Prostate gland (tissue), 2 donors: ENCODE measurements at regions not wholly inside any gene's neighbourhood (a gene's known extent, or its start where the extent isn't known, plus 50 kb on each side); places are given as distances from the start of the nearest gene placed in this dataset.

Experiments used
- DNase-seq: peaks from one replicate; pipeline ENCODE4 v3.0.0-alpha.2; 2019; ENCODE audit warnings: low spot score
- H3K27ac ChIP-seq, 2 donors: fragments of 200-600 bp; sonication (generic); 2 replicates each; pipeline ENCODE4 v1.5.1; 2017 to 2019
- H3K27me3 ChIP-seq: fragments of 200-600 bp; sonication (generic); replicated peaks from 2 replicates; pipeline ENCODE4 v1.5.1; 2019; ENCODE audit not compliant: insufficient read depth
- H3K36me3 ChIP-seq, 2 donors: fragments of 200-600 bp; sonication (generic); 1 replicate in 1 of 2; 2 replicates in 1 of 2; pipeline versions ENCODE4 v1.5.1 to v1.8.1; 2017 to 2019
- H3K4me1 ChIP-seq: fragments of 200-600 bp; sonication (generic); replicated peaks from 2 replicates; pipeline ENCODE4 v1.5.1; 2019
- H3K4me3 ChIP-seq, 2 donors: fragments of 200-600 bp; sonication (generic); 2 replicates each; pipeline ENCODE4 v1.5.1; 2017 to 2019
- H3K9me3 ChIP-seq: fragments of 200-600 bp; sonication (generic); 2 replicates; pipeline ENCODE4 v1.5.1; 2017
- POLR2A ChIP-seq: fragments of 450-650 bp; IDR thresholded peaks from one replicate; pipeline ENCODE4 v1.6.1; 2016; ENCODE audit warnings: antibody characterized with exemption, mild to moderate bottlenecking
- POLR2AphosphoS5 ChIP-seq: sonication (generic); formaldehyde crosslinking; IDR thresholded peaks from one replicate; pipeline ENCODE4 v1.6.1; 2017; ENCODE audit warnings: antibody characterized with exemption
- whole genome bisulfite sequencing: methylation state at CpG from one replicate; pipeline ENCODE4 v1.1.5; 2018; 5-methylcytosine and 5-hydroxymethylcytosine counted together
- intact Hi-C: fragments of 100-400 bp; cut with DNase I; formaldehyde crosslinking; loops from one replicate; pipeline ENCODE4 v1.14.2; 2022
- TF ChIP-seq, protein P1 (sequence below), 4 experiments: fragments of 200-600 bp in 2 of 4; fragments of 450-650 bp in 2 of 4; sonication (generic) in 2 of 4; IDR thresholded peaks; 1 replicate in 3 of 4; 2 replicates in 1 of 4; pipeline ENCODE4 v1.5.1; 2016 to 2019; ENCODE audit warnings: antibody characterized with exemption in 4 of 4, mild to moderate bottlenecking in 2 of 4, moderate library complexity in 2 of 4

DNA sequence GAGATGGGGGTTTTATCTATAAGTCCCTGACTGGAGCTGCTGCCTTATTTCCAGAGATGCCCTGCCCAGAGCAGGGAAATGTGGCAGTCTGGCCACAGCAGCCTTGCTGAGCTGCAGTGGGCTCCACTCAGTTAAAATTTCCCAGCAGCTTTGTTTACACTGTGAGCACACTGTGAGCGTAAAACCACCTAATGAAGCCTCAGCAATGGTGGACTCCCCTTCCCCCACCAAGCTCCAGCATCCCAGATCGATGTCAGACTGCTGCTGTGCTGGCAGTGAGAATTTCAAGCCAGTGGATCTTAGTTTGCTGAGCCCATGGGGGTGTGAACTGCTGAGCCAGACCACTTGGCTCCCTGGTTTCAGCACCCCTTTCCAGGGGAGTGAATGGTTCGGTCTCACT lies 208.7 kb upstream of the RAI14 start:
- Histone ChIP-seq H3K27ac (no peak overlapping the region), H3K4me3 (no peak overlapping the region), H3K27me3 (no peaks in the 10 kb centered on the region), H3K4me1 (peaks cover 4% of the 10 kb centered on the region), H3K9me3 (no peaks in the 10 kb centered on the region), H3K36me3 (no peaks in the 10 kb centered on the region)
- no peak for DNase-seq
- intact Hi-C loops, result no loop called here
- WGBS, result 8% methylated on average over 3 of the region's 3 CpGs
- TF ChIP-seq POLR2A, result no peak
- TF ChIP-seq, protein P1, sequence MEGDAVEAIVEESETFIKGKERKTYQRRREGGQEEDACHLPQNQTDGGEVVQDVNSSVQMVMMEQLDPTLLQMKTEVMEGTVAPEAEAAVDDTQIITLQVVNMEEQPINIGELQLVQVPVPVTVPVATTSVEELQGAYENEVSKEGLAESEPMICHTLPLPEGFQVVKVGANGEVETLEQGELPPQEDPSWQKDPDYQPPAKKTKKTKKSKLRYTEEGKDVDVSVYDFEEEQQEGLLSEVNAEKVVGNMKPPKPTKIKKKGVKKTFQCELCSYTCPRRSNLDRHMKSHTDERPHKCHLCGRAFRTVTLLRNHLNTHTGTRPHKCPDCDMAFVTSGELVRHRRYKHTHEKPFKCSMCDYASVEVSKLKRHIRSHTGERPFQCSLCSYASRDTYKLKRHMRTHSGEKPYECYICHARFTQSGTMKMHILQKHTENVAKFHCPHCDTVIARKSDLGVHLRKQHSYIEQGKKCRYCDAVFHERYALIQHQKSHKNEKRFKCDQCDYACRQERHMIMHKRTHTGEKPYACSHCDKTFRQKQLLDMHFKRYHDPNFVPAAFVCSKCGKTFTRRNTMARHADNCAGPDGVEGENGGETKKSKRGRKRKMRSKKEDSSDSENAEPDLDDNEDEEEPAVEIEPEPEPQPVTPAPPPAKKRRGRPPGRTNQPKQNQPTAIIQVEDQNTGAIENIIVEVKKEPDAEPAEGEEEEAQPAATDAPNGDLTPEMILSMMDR (IDR thresholded peaks at IDR 0.05), result no peak
- TF ChIP-seq POLR2AphosphoS5, result no peak

DNA sequence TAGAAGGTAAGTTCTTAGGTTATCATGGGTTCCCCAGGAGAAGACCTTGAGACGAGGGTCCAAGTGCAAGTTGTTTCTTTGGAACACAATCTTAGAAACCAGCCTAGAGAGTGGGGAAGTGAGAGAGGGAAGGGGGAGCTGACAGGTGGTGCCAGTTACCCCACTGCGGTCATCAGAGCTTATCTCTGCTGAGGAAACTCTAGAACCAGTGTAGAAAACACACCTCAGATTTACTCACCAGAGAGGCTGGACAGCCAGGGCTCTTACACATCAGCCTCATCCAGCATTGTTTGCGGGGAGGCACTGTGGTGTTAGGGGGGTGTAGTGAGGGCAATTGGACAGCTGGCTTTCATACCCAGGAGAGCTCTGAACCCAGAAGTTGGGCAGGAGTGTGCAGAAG lies 206.5 kb upstream of the RAI14 start:
- WGBS, result 85% methylated on average over 3 of the region's 3 CpGs
- intact Hi-C loops, result no loop called here
- Histone ChIP-seq H3K9me3 (no peaks in the 10 kb centered on the region), H3K4me3 (no peak overlapping the region), H3K27ac (no peak overlapping the region), H3K27me3 (no peaks in the 10 kb centered on the region), H3K4me1 (peaks cover 4% of the 10 kb centered on the region), H3K36me3 (no peaks in the 10 kb centered on the region)
- DNase-seq, result no peak
- TF ChIP-seq, protein P1 (IDR thresholded peaks at IDR 0.05), result no peak
- no peak for TF ChIP-seq POLR2AphosphoS5
- no peak for TF ChIP-seq POLR2A

DNA sequence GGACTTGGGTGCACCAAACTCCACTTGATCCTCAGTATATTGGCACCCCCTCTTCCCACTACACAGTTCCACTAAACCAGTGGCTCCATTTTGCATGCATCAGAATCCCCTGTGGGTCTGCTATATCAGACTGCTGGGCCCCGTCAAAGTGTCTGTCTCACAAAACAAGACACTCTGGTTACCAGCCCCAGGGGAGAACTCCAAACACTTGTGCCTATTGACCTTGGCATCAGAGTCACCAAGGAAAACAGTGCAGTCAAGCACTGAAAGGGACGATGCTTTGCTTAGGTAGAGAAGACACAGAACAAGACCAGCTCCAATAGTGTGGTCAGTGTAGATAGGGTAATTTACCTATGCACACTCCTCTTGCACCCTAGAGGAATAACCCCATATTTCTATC lies 205.8 kb upstream of the RAI14 start:
- H3K27ac ChIP-seq, result no peak overlapping the region
- no peaks in the 10 kb centered on the region for H3K9me3 ChIP-seq
- peaks cover 4% of the 10 kb centered on the region for H3K4me1 ChIP-seq
- no peak for TF ChIP-seq POLR2A
- TF ChIP-seq, protein P1 (IDR thresholded peaks at IDR 0.05), result no peak
- no peak for TF ChIP-seq POLR2AphosphoS5
- no peak overlapping the region for H3K4me3 ChIP-seq
- no peaks in the 10 kb centered on the region for H3K27me3 ChIP-seq
- intact Hi-C loops, result no loop called here
- WGBS, result 73% methylated on average over 2 of the region's 2 CpGs
- DNase-seq, result no peak
- H3K36me3 ChIP-seq, result no peaks in the 10 kb centered on the region

DNA sequence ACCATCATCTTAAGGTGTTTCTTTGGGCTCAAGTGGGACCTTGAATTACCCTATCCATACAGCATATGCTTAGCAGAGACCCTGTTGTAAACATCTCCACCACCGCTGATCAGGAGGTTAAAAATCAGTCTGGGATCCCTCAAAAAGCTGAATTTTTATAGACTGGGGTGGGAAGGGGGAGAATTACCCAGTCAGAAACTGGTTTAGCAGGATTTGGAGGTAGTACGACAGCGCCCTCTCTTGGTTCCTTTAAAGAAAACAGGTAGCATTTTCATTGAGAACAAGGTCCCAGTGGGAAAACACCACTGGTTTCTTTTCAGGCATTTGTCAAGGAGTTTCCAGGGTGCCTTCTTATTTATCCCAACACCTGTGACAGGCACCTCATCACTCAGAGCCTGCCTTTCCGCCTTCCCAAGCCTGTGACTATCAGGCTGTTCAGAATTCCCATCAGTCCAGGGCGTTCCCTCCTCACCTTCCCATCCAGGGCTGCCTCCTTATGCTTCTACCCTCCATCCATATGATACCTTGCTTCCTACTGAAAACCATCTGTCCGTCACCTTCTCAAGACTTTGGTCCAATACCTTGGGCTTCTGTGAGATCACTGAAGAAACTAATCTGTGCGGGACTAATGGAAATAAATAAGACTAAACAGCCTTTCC lies 203.8 kb upstream of the RAI14 start:
- H3K9me3 ChIP-seq, result no peaks in the 10 kb centered on the region
- H3K36me3 ChIP-seq, result no peaks in the 10 kb centered on the region
- peaks cover 4% of the 10 kb centered on the region for H3K4me1 ChIP-seq
- H3K4me3 ChIP-seq, result no peak overlapping the region
- no peak overlapping the region for H3K27ac ChIP-seq
- H3K27me3 ChIP-seq, result no peaks in the 10 kb centered on the region
- TF ChIP-seq, protein P1 (IDR thresholded peaks at IDR 0.05), result peak in 3 of 4 experiments; percentile 55 to 70 (median 63)
- TF ChIP-seq POLR2AphosphoS5 (peak; percentile 56), POLR2A (no peak)
- intact Hi-C loops, result no loop called here
- WGBS, result 34% methylated on average over 7 of the region's 7 CpGs
- no peak for DNase-seq

DNA sequence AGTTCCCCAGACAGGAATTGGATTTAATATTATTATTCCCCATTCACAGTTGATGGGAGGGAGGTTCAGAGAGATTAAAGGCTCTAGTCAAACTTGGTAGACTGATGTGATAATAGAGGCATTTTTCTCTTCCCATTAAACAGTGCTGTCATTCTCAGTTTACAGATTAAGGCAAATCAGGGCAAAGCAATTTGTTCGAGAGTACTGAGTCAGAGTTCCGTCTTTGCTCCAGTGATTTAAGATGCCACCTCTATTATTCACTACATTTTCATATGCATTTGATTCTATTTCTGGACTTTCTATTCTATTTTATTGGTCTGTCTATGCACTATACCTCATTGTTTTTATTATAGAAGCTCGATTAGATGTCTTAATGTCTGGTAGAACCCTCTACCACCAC lies 201.0 kb upstream of the RAI14 start:
- no peak for DNase-seq
- Histone ChIP-seq H3K27me3 (no peaks in the 10 kb centered on the region), H3K36me3 (no peaks in the 10 kb centered on the region), H3K9me3 (no peaks in the 10 kb centered on the region), H3K4me3 (no peak overlapping the region), H3K4me1 (peaks cover 4% of the 10 kb centered on the region), H3K27ac (no peak overlapping the region)
- 74% methylated on average over 3 of the region's 3 CpGs for WGBS
- no peak for TF ChIP-seq POLR2A
- no peak for TF ChIP-seq POLR2AphosphoS5
- TF ChIP-seq, protein P1 (IDR thresholded peaks at IDR 0.05), result no peak
- intact Hi-C loops, result no loop called here
